ENCODE measurements at regions not wholly inside any gene's neighbourhood (a gene's known extent, or its start where the extent isn't known, plus 50 kb on each side); places are given as distances from the start of the nearest gene placed in this dataset.

DNA sequence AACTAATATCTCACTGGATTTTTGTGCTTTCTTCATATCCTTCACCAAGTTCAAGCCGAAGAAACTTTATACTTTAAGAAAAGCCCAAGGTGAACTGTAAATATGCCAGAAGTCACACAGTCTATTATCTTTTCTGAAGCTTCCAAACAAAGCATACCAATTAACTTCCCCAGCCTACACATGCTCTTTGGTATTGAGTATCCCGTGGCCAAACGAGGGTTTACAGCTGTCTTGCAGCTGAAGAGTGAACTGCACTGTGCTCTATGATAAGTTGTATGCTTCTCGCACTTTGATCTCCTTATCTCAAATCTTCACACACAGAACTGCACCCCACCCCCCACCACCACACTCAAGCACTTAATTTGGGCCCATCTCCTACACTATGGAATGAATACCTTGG, 215.6 kb upstream of the VEPH1 start:
- no peak for DNase-seq (ENCODE audit: low spot score)

DNA sequence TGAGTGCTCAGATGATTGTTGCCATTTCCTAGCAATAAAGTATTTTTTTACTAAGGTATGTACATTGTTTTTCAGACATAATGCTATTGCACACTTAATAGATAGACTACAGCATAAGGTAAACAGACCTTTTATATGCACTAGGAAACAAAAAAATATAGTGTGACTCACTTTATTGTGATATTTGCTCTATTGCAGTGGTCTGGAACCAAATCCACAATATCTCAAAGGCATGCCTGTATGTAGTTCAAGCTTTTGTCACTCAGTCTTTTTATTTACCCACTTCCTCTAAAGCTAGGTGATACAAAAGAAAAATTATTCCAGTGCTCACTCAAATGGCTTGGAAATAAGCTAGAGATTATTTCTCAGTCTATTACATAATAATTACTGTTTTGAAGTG, 209.9 kb upstream of the VEPH1 start:
- no peak for DNase-seq (ENCODE audit: low spot score)

DNA sequence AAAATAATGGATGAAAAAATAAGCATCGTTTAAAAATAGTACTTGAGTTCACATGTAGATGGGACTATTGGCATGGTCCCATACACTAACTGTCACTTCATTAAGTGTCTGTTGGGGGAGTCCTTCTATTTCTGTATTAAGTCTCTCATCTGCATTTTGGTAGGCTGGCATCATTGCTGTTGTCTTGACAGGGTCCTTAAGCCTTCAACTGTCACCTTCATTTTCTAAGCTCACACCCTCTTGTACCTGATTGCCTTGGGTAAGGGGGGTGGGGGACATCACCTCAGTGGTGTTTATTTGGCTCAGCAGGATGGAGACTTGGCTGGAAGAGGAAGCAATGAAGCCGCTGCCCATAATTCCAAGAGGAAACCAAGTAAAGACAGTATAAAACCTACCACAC, 202.0 kb upstream of the VEPH1 start:
- no peak for DNase-seq (ENCODE audit: low spot score)

DNA sequence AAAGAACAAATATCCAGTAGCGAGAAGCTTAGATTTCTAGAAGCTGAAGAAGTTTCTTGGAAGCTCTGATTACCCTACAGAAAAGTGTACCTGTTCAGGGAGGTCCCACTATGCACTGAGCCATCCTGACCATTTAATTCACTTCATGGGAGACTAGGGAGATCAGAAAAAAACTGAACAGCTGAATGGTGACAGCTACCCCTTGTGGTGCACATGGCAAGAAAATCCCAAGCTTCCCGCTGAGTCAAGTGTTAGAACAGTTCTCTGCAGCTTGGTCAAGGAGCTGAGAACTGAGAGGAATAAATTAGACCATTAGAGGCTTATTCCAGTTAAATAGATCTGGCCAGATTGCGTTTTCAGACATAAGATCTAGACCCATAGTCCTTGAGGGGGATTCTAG, 197.2 kb upstream of the VEPH1 start:
- peak; percentile 39 for DNase-seq (ENCODE audit: low spot score)

DNA sequence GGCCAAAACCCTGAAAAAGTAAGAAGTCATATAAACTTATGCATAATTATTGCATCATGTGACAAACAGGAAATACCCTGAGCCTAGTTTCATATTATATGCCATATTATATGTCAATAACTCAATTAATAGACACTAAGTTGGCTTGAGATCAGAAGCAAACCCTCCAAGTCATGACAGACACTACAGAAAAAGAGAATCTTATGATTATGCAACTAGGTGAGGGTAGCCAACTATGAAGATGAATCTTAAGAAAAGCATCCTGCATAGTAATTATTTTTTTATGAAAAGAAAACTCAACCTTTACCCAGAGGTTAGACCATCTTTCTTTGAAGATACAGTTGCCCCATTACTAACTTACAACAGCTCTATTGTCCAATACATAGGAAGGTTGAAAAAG, 192.4 kb upstream of the VEPH1 start:
- DNase-seq (ENCODE audit: low spot score) = no peak

DNA sequence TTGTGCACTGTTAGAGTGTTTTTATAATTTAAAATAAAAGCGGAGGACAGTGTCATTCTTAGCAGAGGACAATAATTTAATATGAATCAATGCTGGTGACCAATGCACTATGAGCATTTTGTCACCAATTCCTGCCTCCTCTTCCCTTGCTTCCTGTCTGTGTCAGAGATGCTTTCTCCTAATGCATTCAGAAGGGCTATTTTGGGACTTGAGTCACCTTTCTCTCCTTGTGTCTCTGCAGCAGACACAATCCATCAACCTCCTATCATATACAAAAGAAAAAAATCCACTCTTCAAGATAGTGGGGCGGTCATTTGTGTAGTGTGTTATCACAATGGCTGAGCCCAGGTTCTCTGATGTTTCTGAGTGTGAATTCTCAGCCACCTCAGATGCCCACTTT, 191.9 kb upstream of the VEPH1 start:
- DNase-seq (ENCODE audit: low spot score) = peak; percentile 2

DNA sequence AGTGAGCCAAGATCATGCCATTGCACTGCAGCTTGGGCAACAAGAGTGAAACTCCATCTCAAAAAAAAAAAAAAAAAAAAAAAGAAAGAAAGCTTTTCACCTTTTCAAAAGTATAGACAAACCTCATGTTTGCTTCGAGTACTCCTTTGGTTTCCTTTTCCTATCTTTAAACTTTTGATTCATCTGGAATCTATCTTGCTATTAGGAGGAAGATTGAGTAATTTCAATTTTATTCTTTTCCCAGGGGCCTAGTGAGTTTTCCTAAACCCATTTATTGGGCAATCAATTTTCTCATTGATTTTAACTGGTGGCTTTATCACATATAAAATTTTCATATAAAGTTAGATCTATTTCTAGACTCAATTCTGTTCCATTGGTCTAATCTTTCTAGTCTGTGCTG, 190.5 kb upstream of the VEPH1 start:
- DNase-seq (ENCODE audit: low spot score) = no peak

DNA sequence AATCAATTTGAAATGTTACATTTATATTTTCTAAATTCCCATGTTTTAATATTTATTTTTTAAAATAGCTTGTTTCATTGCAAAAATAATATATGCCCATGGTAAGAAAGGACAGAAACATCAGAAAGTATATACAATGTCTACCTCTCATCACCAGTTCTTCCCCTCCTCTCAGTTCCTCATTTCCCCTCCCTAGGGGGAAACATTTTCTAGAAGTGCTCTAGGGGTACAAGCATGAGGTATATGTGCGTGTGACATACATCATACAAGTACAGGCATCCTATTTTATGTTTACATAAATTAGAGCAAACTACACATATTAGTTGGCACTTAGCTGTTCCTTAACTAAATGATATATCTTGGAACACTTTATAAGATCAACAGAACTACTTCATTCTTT, 189.3 kb upstream of the VEPH1 start:
- no peak for DNase-seq (ENCODE audit: low spot score)

DNA sequence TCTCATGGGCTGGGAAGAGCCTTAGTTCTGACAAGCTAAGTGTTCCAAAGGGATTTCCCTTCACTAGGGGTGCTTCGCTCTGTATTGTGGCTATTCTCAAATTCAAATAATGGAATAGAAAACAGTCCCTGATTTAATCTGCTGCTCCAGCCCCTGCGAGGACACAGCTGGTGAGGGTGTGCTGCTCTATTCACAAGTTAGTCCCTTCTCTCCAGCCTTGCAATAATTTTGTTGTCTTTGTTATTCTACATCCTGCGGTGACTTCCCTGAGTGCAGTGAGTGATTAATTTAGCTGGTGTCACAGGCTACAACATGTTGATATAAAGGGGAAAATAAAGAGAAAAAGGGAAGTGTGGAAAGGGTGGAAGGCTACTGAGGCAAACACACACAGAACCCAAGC, 180.5 kb upstream of the VEPH1 start:
- no peak for DNase-seq (ENCODE audit: low spot score)

DNA sequence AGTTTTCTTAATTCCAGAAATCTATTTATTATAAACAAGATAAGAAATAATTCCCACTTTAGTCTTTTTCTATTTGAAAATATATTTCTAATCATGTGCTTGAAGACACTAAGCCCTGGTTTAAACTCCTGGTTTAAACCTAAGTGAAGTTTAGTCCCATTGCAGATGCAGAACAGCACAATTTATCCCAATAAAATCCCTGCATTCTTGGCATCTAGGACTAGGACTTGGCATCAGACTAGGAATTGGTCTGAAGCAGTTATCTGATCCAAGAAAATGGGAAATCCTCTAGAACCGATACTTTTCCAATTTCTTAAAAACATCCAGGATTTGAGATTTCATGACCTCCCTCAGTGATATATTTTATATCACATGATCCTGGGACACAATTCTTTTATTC, 168.8 kb upstream of the VEPH1 start:
- no peak for DNase-seq (ENCODE audit: low spot score)

DNA sequence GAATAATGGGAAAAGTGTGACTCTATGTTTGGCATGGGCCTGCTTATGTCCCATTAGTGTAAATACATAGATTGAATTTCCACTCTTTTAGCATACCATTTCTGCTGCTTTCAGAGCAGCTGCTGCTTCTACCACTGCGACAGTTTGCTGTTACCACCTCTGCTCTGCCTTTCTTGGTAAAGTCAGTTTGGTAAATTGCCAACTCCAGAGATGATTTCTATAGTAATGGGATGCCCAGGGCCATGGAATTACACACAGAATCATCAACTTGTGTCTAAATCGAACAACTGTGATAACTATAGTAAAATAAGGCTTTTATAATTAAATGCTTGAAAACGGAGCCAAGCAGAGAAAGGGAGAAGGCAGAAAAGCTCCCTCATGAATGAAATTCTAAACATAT, 168.4 kb upstream of the VEPH1 start:
- DNase-seq (ENCODE audit: low spot score) = no peak

DNA sequence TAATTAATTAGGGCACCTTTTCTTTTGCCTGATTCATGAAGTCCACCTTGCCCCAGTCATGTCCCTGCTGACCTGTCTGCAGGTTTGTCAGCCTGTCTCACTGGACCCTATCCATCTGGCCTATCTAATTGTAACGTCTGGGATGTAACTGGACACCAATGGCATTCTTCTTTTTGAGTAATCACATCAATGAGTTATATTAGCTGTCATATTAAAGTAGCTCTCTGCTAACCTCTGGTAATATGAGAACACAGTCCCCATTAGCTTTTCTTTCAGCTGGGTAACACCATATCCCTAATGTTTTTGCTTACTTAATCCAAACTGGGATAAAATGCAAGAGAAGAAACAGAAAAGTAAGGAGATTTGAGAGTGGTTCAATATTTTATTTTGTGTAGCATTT, 166.2 kb upstream of the VEPH1 start:
- DNase-seq (ENCODE audit: low spot score) = peak; percentile 4

DNA sequence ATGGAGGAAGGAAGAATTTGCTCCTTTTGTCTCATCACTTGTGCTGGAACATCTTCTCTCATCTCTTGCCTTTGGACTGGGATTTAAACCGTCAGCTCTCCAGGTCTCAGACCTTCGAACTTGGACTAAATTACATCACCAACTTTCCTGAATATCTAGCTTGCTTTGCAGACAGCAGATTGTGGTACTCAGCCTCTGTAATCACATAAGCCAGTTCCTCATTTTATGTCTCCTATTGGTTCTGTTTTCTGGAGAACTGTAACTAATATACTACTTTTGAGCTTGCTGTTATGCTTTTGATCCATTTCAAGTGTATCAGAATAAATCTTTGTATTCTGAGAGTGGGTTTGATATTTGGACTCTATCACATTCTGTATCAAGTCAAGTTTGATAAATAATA, 164.3 kb upstream of the VEPH1 start:
- DNase-seq (ENCODE audit: low spot score) = no peak

DNA sequence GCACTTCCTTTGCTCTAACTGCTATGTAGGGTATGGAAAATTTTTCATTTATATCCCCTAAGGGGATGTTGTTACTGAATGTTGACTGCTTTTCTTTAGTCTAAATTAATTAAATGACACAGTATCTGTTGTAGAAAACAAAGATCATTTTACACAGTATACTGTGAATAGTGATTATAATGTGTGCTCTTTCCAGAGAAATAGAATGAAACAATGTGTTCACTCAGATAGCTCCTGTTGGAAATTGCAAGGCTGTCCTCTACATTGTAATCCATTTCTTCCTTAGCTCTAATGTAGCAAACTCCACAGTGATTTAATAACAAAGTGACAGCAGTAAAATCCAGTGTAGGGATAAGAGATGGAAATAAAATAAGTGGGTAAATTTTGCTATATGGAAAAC, 159.0 kb upstream of the VEPH1 start:
- DNase-seq (ENCODE audit: low spot score) = no peak

DNA sequence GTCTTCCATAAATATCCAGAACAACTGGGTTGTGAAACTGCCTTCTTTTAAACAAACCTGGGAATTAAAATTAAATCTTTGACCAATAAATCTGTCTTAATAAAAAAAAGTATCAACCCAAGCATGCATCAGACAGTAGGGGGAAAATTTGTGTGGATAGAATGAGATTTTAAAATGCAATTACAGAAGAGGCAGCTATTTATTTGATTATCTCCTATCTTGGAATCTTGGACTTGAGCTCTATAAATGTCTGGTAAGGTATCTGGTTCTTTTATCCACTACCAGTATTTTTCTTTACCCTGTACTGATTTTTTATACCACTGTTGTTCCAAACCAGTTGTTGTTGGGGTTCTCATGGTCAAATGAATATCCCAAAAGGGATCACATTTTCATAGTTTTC, 157.6 kb upstream of the VEPH1 start:
- DNase-seq (ENCODE audit: low spot score) = no peak

DNA sequence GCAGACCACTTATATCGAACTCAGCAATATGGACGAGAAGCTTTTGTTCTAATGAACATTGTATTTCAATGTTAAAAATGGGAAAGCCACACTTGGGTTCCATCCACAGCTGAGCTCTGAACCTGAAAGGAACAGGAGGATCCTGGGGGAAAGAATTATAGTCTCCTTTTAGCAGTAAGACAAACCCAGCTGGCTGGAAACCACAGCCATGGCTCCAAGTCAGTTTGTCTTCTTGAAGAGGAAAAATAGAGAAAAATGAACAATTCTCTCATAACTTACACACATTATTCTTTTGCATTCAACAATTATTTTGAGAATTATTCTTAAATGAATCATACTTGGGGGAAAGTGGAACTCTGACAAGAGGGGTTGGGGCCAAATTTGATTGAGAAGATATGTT, 149.2 kb upstream of the VEPH1 start:
- no peak for DNase-seq (ENCODE audit: low spot score)

DNA sequence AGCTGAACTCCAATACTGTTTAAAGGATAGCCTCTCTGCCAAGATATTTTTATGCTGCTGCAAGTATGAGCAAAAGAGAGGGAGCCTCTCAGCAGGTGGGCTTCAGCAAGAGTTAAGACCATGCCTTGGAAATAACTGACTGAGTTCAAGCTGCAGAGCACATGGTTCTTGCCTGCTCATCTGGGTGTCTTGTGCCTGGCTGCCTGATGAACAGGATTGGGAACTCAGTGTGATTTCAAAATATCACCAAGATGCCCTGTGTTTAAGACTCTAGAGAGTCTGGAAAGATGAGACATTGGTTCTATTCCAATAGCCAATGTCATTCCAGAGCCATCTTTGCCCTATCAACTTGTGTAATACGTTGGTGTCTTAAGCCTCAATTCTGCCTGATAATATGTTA, 147.5 kb upstream of the VEPH1 start:
- no peak for DNase-seq (ENCODE audit: low spot score)

DNA sequence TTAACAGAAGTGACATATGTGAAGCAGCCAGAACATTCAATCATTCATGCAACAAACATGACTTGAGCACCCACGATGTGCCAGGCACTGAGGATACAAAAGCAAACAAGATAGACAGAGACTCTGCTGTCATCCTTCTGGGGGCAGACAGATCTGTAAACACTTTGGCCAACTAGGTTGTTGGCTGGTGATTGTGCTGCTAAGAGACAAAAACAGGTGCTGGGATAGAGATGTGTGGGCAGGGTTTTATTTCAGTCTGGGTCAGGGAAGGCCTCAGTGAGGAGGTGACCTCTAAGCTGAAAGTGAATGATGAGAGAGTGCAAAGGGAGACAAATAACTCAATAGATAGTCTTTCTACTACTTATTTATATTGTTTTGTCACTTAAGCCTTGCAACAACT, 147.0 kb upstream of the VEPH1 start:
- DNase-seq (ENCODE audit: low spot score) = no peak

DNA sequence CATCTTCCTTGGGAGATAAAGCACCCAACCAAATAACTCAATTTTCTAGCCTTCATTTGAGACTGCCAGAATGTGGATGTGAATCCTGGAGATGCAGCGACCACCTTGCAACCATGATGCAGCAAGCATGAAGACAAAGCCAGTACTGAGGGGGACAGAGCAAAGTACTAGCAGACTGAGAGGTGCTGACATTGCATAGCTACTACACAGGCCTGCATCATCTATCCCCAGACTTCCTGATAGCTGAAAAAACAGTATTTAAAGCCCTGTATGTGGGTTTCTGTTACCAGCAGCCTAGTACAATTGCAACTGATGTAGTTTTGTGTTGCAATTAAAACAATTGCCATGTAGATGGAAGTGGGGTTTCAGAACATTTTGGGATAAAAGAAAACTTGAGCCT, 146.3 kb upstream of the VEPH1 start:
- no peak for DNase-seq (ENCODE audit: low spot score)

DNA sequence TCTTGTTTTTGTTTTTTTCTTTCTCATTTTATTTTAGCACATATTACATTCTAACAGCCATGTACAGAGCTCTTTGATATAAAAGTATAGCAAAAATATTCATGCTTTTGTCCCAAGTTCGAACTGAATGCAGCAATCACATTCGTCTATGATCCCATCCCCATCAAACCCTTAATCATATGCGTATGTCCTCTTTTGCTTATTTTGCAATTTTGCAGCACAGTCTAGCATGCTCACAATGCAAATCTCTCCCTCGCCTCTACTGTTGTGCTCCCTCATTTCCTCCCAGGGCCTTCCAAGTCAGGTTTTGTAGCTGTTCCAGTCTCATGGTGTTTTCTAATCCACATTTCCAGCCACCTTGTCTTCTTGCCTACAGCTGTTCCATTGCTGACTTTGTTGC, 144.6 kb upstream of the VEPH1 start:
- no peak for DNase-seq (ENCODE audit: low spot score)

DNA sequence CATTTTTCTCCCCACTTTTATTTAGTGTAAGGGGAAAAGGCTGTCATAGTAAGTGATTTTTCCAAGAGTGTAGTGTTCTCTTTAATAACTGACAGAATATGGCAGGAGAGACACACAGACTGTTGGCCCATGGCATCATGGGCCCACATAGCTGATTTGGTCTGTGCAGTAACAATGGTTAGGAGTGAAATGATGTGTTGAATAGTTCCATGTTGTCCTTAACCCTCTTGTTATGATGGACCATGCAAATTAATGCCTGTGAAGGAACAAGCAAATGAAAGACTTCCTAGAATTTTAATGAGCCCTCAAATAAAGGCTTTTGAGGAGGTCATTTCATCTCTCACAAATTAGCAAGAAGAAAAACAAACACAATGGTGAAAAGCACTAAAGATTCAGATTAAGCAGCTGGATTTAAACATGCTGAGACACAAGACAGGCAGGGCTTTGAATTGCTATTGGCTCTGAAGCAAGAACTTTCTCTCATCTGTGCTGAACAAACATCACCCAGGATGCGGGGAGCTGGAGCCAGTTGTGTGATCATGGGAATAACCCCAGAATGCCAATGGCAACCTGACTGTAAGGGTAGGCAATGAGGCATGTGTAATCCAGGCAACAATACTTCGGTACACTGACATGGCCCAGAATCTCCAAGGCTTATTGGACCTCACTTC, 136.7 kb upstream of the VEPH1 start:
- no peak for DNase-seq (ENCODE audit: low spot score)

DNA sequence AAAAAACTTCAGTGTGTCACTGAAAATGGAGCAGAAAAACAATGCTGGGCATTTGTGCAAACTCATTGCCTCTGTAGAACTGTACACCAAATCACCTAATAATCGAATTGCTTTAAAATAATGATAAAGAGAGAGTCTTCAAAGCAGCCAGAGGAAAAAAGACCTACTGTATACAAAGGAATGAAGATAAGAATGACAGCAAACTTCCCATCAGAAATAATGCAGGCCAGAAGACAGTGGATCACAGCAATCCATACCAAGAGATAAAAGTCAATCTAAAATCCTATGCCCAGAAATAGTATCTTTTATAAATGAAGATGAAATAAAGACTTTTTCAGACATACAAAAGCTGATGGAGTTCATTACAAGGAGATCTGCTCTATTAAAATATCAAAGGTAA, 134.7 kb upstream of the VEPH1 start:
- no peak for DNase-seq (ENCODE audit: low spot score)

DNA sequence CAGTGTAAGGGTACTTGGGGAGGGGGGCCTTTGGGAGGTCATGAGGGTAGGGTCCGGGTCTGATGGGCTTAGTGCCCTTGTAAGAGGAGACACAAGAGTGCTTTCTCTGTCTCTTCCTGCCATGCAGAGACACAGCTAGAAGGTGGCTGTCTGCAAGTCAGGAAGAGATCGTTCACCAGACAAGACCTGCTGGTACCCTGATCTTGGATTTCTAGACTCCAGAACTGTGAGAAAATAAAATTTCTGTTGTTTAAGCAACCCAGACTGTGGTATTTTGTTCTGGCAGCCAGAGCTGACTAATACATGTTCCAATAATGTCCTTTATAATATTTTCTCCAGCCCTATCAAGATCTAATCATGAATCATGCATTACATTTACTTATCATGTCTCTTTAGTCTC, 130.0 kb upstream of the VEPH1 start:
- DNase-seq (ENCODE audit: low spot score) = no peak

DNA sequence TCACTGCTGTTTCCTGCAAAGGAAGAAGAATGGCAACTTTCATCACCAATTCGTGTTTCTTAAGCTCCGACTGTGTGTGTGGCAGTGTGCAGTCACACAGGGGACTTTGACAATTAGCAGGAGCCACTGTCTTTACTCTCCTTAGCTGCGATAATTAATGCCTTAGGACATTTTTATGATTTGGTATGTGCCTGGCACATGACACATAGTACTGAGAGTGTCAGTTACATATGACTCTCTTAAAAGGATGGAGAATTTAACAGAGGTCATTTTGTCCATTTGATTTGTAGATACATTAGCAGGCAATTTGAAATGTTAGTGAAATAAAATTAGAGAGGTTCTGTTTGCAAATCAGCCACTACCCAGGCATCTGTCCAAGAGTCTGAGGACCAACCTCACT, 128.9 kb upstream of the VEPH1 start:
- no peak for DNase-seq (ENCODE audit: low spot score)

DNA sequence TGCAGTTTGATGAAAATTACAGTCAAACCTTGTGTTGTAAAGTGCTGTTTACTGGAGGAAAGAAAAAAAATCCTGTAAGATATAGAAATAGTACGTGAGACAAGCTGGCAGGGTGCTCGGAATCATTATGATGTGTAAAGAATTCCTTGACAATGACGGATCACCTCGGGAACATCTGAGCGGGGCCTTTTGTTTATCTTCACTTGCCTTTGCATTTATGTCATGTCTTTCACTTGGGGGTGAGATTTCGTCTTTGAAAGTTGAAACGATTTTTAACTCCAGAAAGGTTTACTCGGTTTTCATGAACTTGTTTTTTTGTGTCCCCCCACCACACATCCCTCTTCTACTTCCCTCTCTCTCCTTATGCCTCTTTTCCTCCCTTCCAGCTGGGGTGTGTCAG, 128.3 kb upstream of the VEPH1 start:
- no peak for DNase-seq (ENCODE audit: low spot score)
